GM19023 (cell line): ENCODE measurements at regions not wholly inside any gene's neighbourhood (a gene's known extent, or its start where the extent isn't known, plus 50 kb on each side); places are given as distances from the start of the nearest gene placed in this dataset.
"Not testable (repeated sequence)": the region's sequence is repeated elsewhere in the genome, so short reads cannot be mapped to it uniquely, and the experiment has no call there.

Experiments
- ATAC-seq: cut with Tn5 transposase; IDR thresholded peaks from one replicate; pipeline ENCODE4 v1.9.1; 2021; ENCODE audit warnings: mild to moderate bottlenecking, moderate library complexity; ENCODE audit not compliant: unreplicated experiment

GRCh38 chr5:125691738-125692530 lies 731.3 kb upstream of the GRAMD2B start:
- not testable (repeated sequence) for ATAC-seq

- ATAC-seq = no peak
Measured at GRCh38 chr5:125695996-125696655, 727.1 kb upstream of the GRAMD2B start.

GRCh38 chr5:125696762-125697161 lies 726.4 kb upstream of the GRAMD2B start:
- no peak for ATAC-seq

GRCh38 chr5:125698420-125698819 lies 724.8 kb upstream of the GRAMD2B start:
- ATAC-seq = no peak

- no peak for ATAC-seq
Measured at GRCh38 chr5:125699860-125700259, 723.3 kb upstream of the GRAMD2B start.

- ATAC-seq = no peak
Measured at GRCh38 chr5:125700380-125700861, 722.8 kb upstream of the GRAMD2B start.

GRCh38 chr5:125703616-125704015 lies 719.6 kb upstream of the GRAMD2B start:
- ATAC-seq = no peak

GRCh38 chr5:125704888-125705287 lies 718.3 kb upstream of the GRAMD2B start:
- no peak for ATAC-seq

- no peak for ATAC-seq
Measured at GRCh38 chr5:125708583-125708982, 714.6 kb upstream of the GRAMD2B start.

- no peak for ATAC-seq
Measured at GRCh38 chr5:125710745-125711144, 712.5 kb upstream of the GRAMD2B start.

- ATAC-seq = no peak
Measured at GRCh38 chr5:125712397-125712796, 710.8 kb upstream of the GRAMD2B start.

GRCh38 chr5:125713109-125713805 lies 710.0 kb upstream of the GRAMD2B start:
- no peak for ATAC-seq

GRCh38 chr5:125715216-125715615 lies 708.0 kb upstream of the GRAMD2B start:
- ATAC-seq = no peak

- ATAC-seq = no peak
Measured at GRCh38 chr5:125717209-125717608, 706.0 kb upstream of the GRAMD2B start.

GRCh38 chr5:125719681-125720347 lies 703.4 kb upstream of the GRAMD2B start:
- no peak for ATAC-seq

- no peak for ATAC-seq
Measured at GRCh38 chr5:125720348-125720685, 702.9 kb upstream of the GRAMD2B start.

- no peak for ATAC-seq
Measured at GRCh38 chr5:125720721-125721120, 702.5 kb upstream of the GRAMD2B start.

GRCh38 chr5:125722550-125722949 lies 700.7 kb upstream of the GRAMD2B start:
- ATAC-seq = no peak

GRCh38 chr5:125725691-125726090 lies 697.5 kb upstream of the GRAMD2B start:
- ATAC-seq = no peak

GRCh38 chr5:125743939-125744338 lies 679.3 kb upstream of the GRAMD2B start:
- ATAC-seq = no peak

- ATAC-seq = no peak
Measured at GRCh38 chr5:125746917-125747316, 676.3 kb upstream of the GRAMD2B start.
